HG02678 (cell line): ENCODE measurements at regions not wholly inside any gene's neighbourhood (a gene's known extent, or its start where the extent isn't known, plus 50 kb on each side); places are given as distances from the start of the nearest gene placed in this dataset.

Experiments
- ATAC-seq: cut with Tn5 transposase; IDR thresholded peaks from one replicate; pipeline ENCODE4 v1.9.1; 2021; ENCODE audit warnings: mild to moderate bottlenecking, moderate library complexity; ENCODE audit not compliant: unreplicated experiment

GRCh38 chr15:100703032-100703578 lies 100.7 kb downstream of the ASB7 start:
- peak; percentile 99 for ATAC-seq

- ATAC-seq: no peak
These were observed 101.3 kb downstream of the ASB7 start for GRCh38 chr15:100703671-100704070.

GRCh38 chr15:100704281-100705055 lies 102.1 kb downstream of the ASB7 start:
- ATAC-seq: no peak

- no peak for ATAC-seq
These were observed 102.7 kb downstream of the ASB7 start for GRCh38 chr15:100705065-100705464.

- no peak for ATAC-seq
These were observed 103.5 kb downstream of the ASB7 start for GRCh38 chr15:100705841-100706240.

- no peak for ATAC-seq
These were observed 104.8 kb downstream of the ASB7 start for GRCh38 chr15:100707229-100707628.

GRCh38 chr15:100708916-100709315 lies 106.5 kb downstream of the ASB7 start:
- no peak for ATAC-seq

- no peak for ATAC-seq
These were observed 107.8 kb downstream of the ASB7 start for GRCh38 chr15:100710222-100710621.

- no peak for ATAC-seq
These were observed 108.5 kb downstream of the ASB7 start for GRCh38 chr15:100710744-100711515.

GRCh38 chr15:100711516-100712021 lies 109.2 kb downstream of the ASB7 start:
- ATAC-seq: no peak

GRCh38 chr15:100712226-100712625 lies 109.8 kb downstream of the ASB7 start:
- ATAC-seq: no peak

GRCh38 chr15:100713163-100713867 lies 110.9 kb downstream of the ASB7 start:
- ATAC-seq: no peak

- no peak for ATAC-seq
These were observed 111.8 kb downstream of the ASB7 start for GRCh38 chr15:100714034-100714748.

GRCh38 chr15:100714749-100715342 lies 112.5 kb downstream of the ASB7 start:
- ATAC-seq: no peak

- ATAC-seq: no peak
These were observed 113.4 kb downstream of the ASB7 start for GRCh38 chr15:100715571-100716455.

- ATAC-seq: no peak
These were observed 114.2 kb downstream of the ASB7 start for GRCh38 chr15:100716456-100717085.

GRCh38 chr15:100717596-100717995 lies 115.2 kb downstream of the ASB7 start:
- no peak for ATAC-seq
